Aorta (tissue), 5 donors: ENCODE measurements at regions not wholly inside any gene's neighbourhood (a gene's known extent, or its start where the extent isn't known, plus 50 kb on each side); places are given as distances from the start of the nearest gene placed in this dataset.
"Not testable (repeated sequence)": the region's sequence is repeated elsewhere in the genome, so short reads cannot be mapped to it uniquely, and the experiment has no call there.

Experiments
- ATAC-seq: fragments of 200-7000 bp; cut with Tn5 transposase; one replicate; pipeline ENCODE4 v1.9.1; 2022; ENCODE audit warnings: moderate library complexity; ENCODE audit not compliant: low FRiP score
- DNase-seq, 2 donors: peaks; one replicate each; pipeline ENCODE4 v3.0.0-alpha.2; 2020
- H3K27ac ChIP-seq, 2 donors: one replicate each; pipeline ENCODE4 v1.5.1; 2013; ENCODE audit warnings: low read length in 2 of 2, mild to moderate bottlenecking in 2 of 2, moderate library complexity in 2 of 2, control low read depth in 1 of 2, inconsistent platforms in 1 of 2, low read depth in 1 of 2
- H3K27me3 ChIP-seq, 2 donors: one replicate each; pipeline ENCODE4 v1.6.1; 2013; ENCODE audit warnings: control low read depth in 1 of 2, low read length in 1 of 2, mild to moderate bottlenecking in 1 of 2, moderate library complexity in 1 of 2; ENCODE audit not compliant: insufficient read depth in 2 of 2, control insufficient read depth in 1 of 2
- H3K36me3 ChIP-seq, 2 donors: one replicate each; pipeline ENCODE4 v1.6.1; 2013; ENCODE audit warnings: control low read depth in 1 of 2, low read length in 1 of 2, mild to moderate bottlenecking in 1 of 2; ENCODE audit not compliant: insufficient read depth in 2 of 2, control insufficient read depth in 1 of 2
- H3K4me1 ChIP-seq, 2 donors: one replicate each; pipeline ENCODE4 v1.6.1; 2013; ENCODE audit warnings: low read length in 2 of 2, control low read depth in 1 of 2, mild to moderate bottlenecking in 1 of 2, moderate library complexity in 1 of 2; ENCODE audit not compliant: insufficient read depth in 2 of 2, control insufficient read depth in 1 of 2
- H3K4me3 ChIP-seq, 2 donors: one replicate each; pipeline ENCODE4 v1.5.1; 2013; ENCODE audit warnings: low read length in 2 of 2, control low read depth in 1 of 2, mild to moderate bottlenecking in 1 of 2
- H3K9me3 ChIP-seq: one replicate; pipeline ENCODE4 v1.6.1; 2013; ENCODE audit warnings: mild to moderate bottlenecking, low read length; ENCODE audit not compliant: control insufficient read depth
- WGBS, 2 donors: extraction: QIAGEN DNeasy Blood & Tissue Kit; methylation state at CpG; one replicate each; pipeline ENCODE4 v1.1.7; 2013; 5-methylcytosine and 5-hydroxymethylcytosine counted together
- intact Hi-C, 2 donors: fragments of 100-400 bp; cut with DNase I; formaldehyde crosslinking; loops; one replicate each; pipeline versions ENCODE4 v1.14.2 to v1.15.0; 2022
- donor health status: healthy with polysubstance abuse.
- donor health status: Bipolar disorder and iron deficiency.
- donor health status: DM: no; HTN: no; CAD: no.
- donor health status: DM: no; HTN: no; CAD: no.
- donor health status: DM: yes; HTN: yes; CAD: no.

- H3K4me1 ChIP-seq: no peaks in the 10 kb centered on the region
- H3K27me3 ChIP-seq: no peaks in the 10 kb centered on the region
- no peak for ATAC-seq
- H3K9me3 ChIP-seq: peaks cover 1% of the 10 kb centered on the region
- no peak overlapping the region for H3K27ac ChIP-seq
- DNase-seq: no peak
- WGBS, 2 donors: 76 to 77% methylated on average over 5 of the region's 5 CpGs
- intact Hi-C loops: no loop called here
- H3K4me3 ChIP-seq: no peak overlapping the region
- H3K36me3 ChIP-seq: no peaks in the 10 kb centered on the region
These were observed 205.7 kb upstream of the ZSWIM2 start for GRCh38 chr2:187054501-187055319.

GRCh38 chr2:187051350-187051749 lies 202.4 kb upstream of the ZSWIM2 start:
- no peaks in the 10 kb centered on the region for H3K4me1 ChIP-seq
- intact Hi-C loops: no loop called here
- H3K27ac ChIP-seq: no peak overlapping the region
- H3K36me3 ChIP-seq: no peaks in the 10 kb centered on the region
- H3K9me3 ChIP-seq: peaks cover 1% of the 10 kb centered on the region
- H3K4me3 ChIP-seq: no peak overlapping the region
- no peaks in the 10 kb centered on the region for H3K27me3 ChIP-seq
- WGBS, 2 donors: 78 to 82% methylated on average over 1 of the region's 1 CpG
- ATAC-seq (no peak), DNase-seq (no peak)

- H3K4me3 ChIP-seq: no peak overlapping the region
- ATAC-seq (no peak), DNase-seq (no peak)
- no peak overlapping the region for H3K27ac ChIP-seq
- peaks cover 1% of the 10 kb centered on the region for H3K9me3 ChIP-seq
- H3K36me3 ChIP-seq: no peaks in the 10 kb centered on the region
- intact Hi-C loops: no loop called here
- H3K27me3 ChIP-seq: no peaks in the 10 kb centered on the region
- H3K4me1 ChIP-seq: no peaks in the 10 kb centered on the region
- 93 to 97% methylated on average over 4 of the region's 4 CpGs for WGBS, 2 donors
These were observed 201.5 kb upstream of the ZSWIM2 start for GRCh38 chr2:187050409-187050998.

- DNase-seq: no peak
- H3K4me1 ChIP-seq: no peaks in the 10 kb centered on the region
- H3K36me3 ChIP-seq: no peaks in the 10 kb centered on the region
- H3K4me3 ChIP-seq: no peak overlapping the region
- intact Hi-C loops: no loop called here
- no peak overlapping the region for H3K27ac ChIP-seq
- no peaks in the 10 kb centered on the region for H3K9me3 ChIP-seq
- H3K27me3 ChIP-seq: no peaks in the 10 kb centered on the region
- no peak for ATAC-seq
These were observed 188.3 kb upstream of the ZSWIM2 start for GRCh38 chr2:187037310-187037709.

GRCh38 chr2:187034434-187034833 lies 185.5 kb upstream of the ZSWIM2 start:
- DNase-seq (no peak), ATAC-seq (no peak)
- no peaks in the 10 kb centered on the region for H3K9me3 ChIP-seq

GRCh38 chr2:187024739-187025138 lies 175.8 kb upstream of the ZSWIM2 start:
- H3K9me3 ChIP-seq: peaks cover 5% of the 10 kb centered on the region
- no peak overlapping the region for H3K4me3 ChIP-seq
- H3K27ac ChIP-seq: no peak overlapping the region
- intact Hi-C loops: no loop called here
- H3K4me1 ChIP-seq: no peaks in the 10 kb centered on the region
- DNase-seq (no peak), ATAC-seq (no peak)
- 94 to 95% methylated on average over 4 of the region's 4 CpGs for WGBS, 2 donors
- no peaks in the 10 kb centered on the region for H3K36me3 ChIP-seq
- H3K27me3 ChIP-seq: no peaks in the 10 kb centered on the region

More at GRCh38 chr2:187034434-187034833, 185.5 kb upstream of the ZSWIM2 start:
- intact Hi-C loops: no loop called here
- Histone ChIP-seq H3K27ac (no peak overlapping the region), H3K27me3 (no peaks in the 10 kb centered on the region), H3K4me1 (no peaks in the 10 kb centered on the region), H3K4me3 (no peak overlapping the region), H3K36me3 (no peaks in the 10 kb centered on the region)

- 90 to 91% methylated on average over 4 of the region's 4 CpGs for WGBS, 2 donors
- H3K9me3 ChIP-seq, H3K27me3 ChIP-seq, H3K27ac ChIP-seq, intact Hi-C loops, DNase-seq, H3K36me3 ChIP-seq, H3K4me3 ChIP-seq, H3K4me1 ChIP-seq, ATAC-seq: not testable (repeated sequence)
These were observed 175.0 kb upstream of the ZSWIM2 start for GRCh38 chr2:187023996-187024395.

GRCh38 chr2:187017438-187017837 lies 168.5 kb upstream of the ZSWIM2 start:
- no peaks in the 10 kb centered on the region for H3K9me3 ChIP-seq
- no peak for DNase-seq
- ATAC-seq: no peak
- H3K27ac ChIP-seq: no peak overlapping the region
- no peak overlapping the region for H3K4me3 ChIP-seq
- no peaks in the 10 kb centered on the region for H3K36me3 ChIP-seq
- intact Hi-C loops: no loop called here
- no peaks in the 10 kb centered on the region for H3K4me1 ChIP-seq
- WGBS, 2 donors: 87 to 88% methylated on average over 5 of the region's 5 CpGs
- no peaks in the 10 kb centered on the region for H3K27me3 ChIP-seq

- intact Hi-C loops: no loop called here
- DNase-seq (no peak), ATAC-seq (no peak)
- Histone ChIP-seq H3K4me3 (no peak overlapping the region), H3K27ac (no peak overlapping the region), H3K4me1 (no peaks in the 10 kb centered on the region), H3K36me3 (no peaks in the 10 kb centered on the region), H3K27me3 (no peaks in the 10 kb centered on the region), H3K9me3 (no peaks in the 10 kb centered on the region)
- 57 to 61% methylated on average over 4 of the region's 4 CpGs for WGBS, 2 donors
These were observed 164.1 kb upstream of the ZSWIM2 start for GRCh38 chr2:187013058-187013457.
